GM21619 (cell line): ENCODE measurements at regions not wholly inside any gene's neighbourhood (a gene's known extent, or its start where the extent isn't known, plus 50 kb on each side); places are given as distances from the start of the nearest gene placed in this dataset.
"Not testable (repeated sequence)": the region's sequence is repeated elsewhere in the genome, so short reads cannot be mapped to it uniquely, and the experiment has no call there.

ENCODE experiments used
- ATAC-seq: cut with Tn5 transposase; IDR thresholded peaks from one replicate; pipeline ENCODE4 v1.9.1; 2021; ENCODE audit not compliant: unreplicated experiment

- not testable (repeated sequence) for ATAC-seq
Measured at GRCh38 chr14:42481714-42482113, 875.0 kb downstream of the LRFN5 start.

GRCh38 chr14:42480255-42480654 lies 873.6 kb downstream of the LRFN5 start:
- ATAC-seq = no peak

GRCh38 chr14:42475289-42475688 lies 868.6 kb downstream of the LRFN5 start:
- no peak for ATAC-seq

- no peak for ATAC-seq
Measured at GRCh38 chr14:42470427-42470719, 863.7 kb downstream of the LRFN5 start.

DNA sequence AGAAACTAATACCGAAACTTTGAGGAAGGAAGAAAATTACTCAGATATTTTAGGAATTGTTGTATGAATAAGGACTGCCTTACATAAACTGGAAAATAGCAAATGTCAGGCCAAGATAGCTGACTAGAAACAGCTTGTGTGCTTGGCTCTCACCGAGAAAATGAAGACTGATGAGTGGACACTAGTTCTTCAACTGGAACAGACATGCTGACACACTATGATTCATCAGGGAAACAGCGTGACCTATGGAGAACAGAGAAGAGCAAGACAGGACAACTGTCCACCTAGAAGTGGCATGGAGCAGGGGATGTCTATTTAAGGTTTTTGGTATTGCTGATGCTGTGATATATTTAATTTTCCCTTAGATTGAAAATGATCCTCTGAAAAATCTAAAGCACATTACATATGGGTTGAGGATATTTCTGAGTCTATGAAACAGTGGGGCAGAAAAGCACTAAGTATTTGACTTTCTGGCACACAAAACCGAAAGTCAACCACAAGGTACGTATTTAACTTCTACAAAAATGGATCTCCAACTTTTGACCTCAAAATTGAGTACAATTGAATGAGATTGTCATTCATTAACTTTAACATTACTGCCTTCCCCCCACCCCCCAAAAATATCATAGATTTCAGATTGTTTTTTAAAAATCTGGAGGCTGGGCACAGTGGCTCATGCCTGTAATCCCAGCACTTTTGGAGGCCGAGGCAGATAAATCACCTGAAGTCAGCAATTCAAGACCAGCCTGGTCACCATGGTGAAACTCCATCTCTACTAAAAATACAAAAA lies 863.2 kb downstream of the LRFN5 start:
- ATAC-seq = no peak

DNA sequence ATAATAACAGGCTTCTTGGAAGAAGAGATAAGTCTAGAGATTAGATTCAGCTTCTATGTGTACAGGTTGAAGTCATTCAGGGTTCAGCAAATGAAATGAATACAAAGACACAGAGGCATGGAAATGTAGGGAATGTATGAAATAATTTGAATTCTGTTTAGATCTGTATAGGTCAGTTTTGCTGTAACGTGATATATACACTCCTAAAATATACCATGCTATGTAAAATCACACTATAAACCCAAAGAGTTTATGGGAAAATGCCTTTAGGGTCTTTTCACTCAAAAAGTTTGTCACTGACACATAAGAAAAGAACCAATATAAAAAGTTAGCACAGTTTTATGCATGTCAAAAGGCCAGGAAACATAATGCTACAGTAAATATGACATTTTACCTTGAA lies 854.0 kb downstream of the LRFN5 start:
- no peak for ATAC-seq

- ATAC-seq = no peak
Measured at GRCh38 chr14:42459171-42459685, 852.6 kb downstream of the LRFN5 start.

DNA sequence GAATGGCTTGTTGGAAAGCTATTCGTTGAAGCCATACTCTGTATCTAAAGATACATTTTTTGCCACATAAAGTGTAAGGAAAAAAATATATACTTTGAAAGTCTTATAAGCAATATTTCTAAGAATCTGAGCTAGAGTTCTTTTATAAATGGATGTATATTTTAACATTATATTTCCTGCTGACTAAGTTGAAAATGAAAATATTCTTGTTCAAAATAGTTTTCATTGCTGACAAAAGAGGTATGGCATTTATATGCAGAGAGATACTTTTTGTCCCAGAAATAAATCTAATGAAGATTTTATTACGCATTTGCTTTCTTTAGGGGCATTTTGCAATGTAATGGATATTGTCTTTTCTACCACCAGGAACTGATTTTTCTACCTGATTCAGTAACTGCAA lies 834.9 kb downstream of the LRFN5 start:
- no peak for ATAC-seq

DNA sequence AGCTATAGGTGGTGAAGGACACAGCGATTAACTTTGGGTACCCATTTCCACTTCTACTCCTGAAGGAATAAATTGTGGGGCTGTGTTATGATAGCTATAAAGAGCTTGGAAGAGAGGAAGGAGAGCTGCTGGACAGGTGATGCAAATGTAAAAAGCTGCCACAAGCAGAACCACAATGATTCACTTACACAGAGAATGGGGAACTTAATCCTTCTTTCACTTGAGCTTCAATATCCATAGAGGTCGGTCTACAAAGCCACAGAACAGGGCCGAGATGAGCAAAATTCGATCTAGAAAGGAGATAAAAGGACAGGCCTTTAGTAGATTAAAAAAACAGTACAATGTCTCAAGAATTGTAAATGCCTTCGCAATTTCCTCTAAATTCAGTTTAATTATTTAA lies 831.1 kb downstream of the LRFN5 start:
- peak; percentile 45 for ATAC-seq

DNA sequence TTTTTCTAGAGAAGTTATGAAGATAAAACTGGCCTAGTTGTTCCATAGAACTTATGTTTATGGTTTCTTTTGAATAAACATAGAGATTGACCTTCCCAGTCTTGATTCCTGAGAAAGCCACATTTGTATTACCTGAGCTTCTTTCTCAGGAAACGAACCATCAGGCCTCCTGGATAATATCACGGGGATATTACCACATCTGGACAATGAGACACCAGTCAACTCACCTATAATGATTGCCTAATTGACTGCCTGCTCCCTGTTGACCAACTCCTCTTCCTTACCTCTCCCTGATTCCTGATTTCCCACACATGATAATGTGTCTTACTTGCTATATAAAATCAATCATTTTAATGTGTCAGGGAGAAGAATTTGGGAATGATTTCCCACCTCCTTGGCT lies 822.7 kb downstream of the LRFN5 start:
- no peak for ATAC-seq

DNA sequence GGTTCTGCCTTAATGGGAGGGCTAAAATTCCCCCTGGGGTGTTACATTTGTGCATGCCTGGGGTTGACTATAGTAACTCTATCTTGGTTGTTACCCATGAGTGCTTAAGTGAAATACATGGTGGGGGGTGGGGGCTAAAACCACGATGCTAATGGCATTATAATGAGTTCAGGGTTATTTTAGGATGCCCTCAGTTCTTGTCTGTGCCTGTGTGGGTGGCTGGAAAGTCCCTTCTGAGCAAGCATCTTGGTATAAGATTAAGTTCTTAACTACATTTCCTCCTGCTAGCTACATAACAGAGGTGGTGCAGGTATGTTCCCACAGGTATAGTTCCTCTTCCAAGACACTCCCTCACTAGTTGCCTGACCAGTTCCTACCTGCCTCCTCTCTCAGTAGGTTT lies 822.3 kb downstream of the LRFN5 start:
- ATAC-seq = peak; percentile 99

DNA sequence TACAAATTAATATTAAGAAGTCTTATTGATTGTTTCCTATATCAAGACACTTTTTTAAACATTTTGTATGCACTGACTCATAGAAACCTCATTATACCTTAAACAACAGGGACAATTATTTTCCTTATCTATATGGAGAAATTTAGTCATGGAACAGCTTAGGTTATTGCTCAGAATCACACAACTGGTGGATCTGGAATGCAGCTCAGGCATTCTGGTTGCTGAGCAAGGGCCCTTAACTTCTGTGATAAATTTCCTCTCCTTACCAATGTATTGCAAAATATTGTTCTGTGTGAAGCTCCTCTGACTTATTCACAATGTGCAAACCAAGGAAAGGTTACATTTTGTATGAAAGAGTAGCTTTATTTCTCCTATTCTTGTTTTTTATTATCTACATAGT lies 817.8 kb downstream of the LRFN5 start:
- no peak for ATAC-seq

DNA sequence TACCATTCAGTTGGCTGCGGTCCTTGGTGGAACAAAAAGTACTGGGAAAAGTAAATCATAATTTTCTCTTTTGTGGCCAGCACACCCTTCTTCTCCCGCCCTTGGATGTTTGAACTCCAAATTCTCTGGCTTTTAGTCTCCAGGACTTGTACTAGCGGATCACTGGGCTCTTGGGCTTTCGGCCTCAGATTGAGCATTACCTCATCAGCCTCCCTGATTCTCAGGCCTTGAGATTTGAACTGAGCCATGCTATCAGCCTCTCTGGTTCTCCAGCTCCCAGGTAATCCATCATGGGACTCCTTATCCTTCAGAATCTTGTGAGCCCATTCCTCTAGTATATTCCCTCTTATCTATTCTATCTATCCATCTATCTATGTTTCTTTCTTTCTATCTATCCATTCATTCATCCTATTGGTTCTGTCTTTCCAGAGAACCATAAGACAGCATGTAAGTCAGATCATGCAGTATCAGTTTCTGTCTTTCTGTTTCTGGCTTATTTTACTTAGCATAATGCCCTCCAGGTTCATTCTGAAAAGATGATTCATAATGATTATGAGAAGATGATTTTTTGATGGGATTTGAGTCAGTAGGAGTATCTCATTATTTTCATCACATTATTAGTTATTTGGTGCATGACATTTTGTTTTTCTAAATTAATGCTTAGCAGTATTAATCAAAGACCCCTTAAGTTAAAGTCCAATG lies 814.9 kb downstream of the LRFN5 start:
- ATAC-seq = peak; percentile 67

- no peak for ATAC-seq
Measured at GRCh38 chr14:42420071-42420470, 813.4 kb downstream of the LRFN5 start.

DNA sequence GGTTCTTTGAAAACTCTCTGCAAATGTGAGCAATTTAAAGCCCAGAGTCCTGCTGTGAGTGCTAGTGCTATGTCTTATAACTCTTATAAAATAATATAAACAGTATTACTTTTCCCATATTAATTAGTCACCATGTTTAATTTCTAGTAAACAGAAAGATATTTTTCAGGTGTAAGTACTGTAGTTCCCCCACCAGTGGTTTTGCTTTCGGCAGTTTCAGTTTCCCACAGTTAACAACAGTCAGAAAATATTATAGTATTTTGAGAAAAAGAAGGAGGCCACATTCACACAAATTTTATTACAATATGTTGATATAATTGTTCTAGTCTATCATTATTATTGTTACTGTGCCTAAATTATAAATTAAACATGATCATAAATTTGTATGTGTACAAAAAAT lies 800.5 kb downstream of the LRFN5 start:
- ATAC-seq = peak; percentile 67

DNA sequence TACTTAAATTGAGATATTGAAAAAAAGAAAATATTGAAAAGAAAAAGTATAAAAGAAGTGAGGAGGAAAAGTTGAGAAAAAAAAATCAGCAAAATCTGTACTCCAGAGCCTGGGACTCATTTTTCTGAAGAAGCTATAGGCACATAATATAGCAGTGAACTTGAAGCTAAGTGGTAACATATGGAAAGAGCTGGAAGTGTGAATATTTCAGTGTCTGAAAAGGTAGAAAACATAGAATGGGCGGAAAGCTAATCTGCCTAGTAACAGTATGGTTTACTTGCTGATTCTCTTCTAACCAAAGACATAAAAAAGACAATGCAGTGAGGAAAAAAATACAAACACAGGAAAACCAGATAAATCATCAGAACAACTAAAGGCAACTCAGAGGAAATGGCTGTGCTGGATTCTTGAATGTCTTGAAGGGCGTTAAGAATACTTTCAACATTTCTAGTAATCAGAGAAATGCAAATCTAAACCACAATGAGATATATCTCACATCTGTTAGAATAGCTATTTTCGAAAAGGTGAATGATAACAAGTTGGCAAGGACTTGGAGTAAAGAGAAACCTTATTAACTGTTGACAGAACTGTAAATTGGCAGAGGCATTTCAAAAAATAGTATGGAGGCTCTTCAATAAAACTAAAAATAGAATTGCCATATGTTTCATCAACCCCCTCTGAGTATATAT lies 784.6 kb downstream of the LRFN5 start:
- ATAC-seq = peak; percentile 91

DNA sequence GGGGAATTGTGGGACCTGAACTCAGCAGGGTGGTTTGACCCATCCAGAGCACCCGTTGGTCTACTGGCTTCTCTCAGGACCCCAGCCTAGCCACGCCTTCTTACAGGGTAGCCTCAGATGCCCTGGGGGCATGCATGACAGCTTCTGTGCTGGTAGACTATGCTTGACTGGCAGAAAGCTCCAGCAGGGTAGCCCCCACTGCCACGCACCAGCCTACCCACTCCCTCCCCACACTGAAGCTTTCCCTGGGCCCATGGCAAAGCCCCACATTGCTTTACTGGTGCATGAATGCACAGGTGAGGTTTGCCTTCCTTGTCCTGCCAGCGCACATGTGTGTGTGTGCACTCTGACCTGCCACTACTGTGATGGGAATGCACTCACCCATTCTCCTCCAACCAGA lies 772.2 kb downstream of the LRFN5 start:
- ATAC-seq = no peak

DNA sequence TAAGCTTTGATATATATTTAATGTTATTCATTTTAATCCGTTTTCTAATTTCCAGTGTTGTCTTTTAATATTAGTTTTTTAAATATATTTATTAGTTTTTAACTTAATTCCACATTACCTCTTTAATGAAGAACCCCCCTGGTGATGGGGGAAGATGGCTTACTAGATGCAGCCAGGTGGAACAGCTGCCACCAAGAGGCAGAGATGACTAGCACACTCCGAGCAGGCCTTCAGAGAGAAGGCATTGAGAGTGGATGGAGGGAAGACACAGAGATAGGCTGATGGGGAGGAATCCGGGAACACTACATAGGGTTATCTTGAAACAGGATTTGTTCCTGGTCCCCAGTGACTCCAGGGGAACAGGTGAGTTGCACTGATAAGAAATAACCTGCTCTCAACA lies 771.6 kb downstream of the LRFN5 start:
- no peak for ATAC-seq

DNA sequence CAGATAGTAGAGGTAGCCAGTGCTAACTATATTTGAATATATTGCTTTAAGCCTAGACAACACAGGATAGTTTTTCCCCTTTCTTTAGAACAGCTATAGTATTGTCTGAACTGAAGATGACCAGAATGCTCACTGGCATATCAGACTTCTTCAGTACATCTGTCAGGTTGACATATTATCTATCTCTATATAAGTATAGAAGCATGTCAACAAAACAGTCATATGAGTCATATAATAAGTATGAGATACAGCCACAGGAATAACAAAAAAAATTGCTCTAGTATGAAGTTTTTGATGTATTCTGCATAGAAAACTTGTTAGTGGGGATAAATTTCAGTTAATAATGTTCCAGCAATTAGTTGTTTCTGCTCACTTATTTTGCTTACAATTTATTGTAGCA lies 767.7 kb downstream of the LRFN5 start:
- no peak for ATAC-seq

- ATAC-seq = no peak
Measured at GRCh38 chr14:42370056-42370455, 763.4 kb downstream of the LRFN5 start.

GRCh38 chr14:42368234-42368633 lies 761.6 kb downstream of the LRFN5 start:
- no peak for ATAC-seq

- ATAC-seq = peak; percentile 89
Measured at GRCh38 chr14:42353315-42353714, 746.6 kb downstream of the LRFN5 start.
